ENCODE measurements at regions not wholly inside any gene's neighbourhood (a gene's known extent, or its start where the extent isn't known, plus 50 kb on each side); places are given as distances from the start of the nearest gene placed in this dataset.

- no peak overlapping the region for H3K4me3 ChIP-seq (ENCODE audit: low read depth, low read length, poor library complexity, severe bottlenecking)
- CTCF ChIA-PET: no interaction called here
- DNase-seq (ENCODE audit: low spot score): no peak
- H3K4me1 ChIP-seq (ENCODE audit: insufficient read depth, low read length, poor library complexity, severe bottlenecking): no peaks in the 10 kb centered on the region
- TF ChIP-seq, protein P1, sequence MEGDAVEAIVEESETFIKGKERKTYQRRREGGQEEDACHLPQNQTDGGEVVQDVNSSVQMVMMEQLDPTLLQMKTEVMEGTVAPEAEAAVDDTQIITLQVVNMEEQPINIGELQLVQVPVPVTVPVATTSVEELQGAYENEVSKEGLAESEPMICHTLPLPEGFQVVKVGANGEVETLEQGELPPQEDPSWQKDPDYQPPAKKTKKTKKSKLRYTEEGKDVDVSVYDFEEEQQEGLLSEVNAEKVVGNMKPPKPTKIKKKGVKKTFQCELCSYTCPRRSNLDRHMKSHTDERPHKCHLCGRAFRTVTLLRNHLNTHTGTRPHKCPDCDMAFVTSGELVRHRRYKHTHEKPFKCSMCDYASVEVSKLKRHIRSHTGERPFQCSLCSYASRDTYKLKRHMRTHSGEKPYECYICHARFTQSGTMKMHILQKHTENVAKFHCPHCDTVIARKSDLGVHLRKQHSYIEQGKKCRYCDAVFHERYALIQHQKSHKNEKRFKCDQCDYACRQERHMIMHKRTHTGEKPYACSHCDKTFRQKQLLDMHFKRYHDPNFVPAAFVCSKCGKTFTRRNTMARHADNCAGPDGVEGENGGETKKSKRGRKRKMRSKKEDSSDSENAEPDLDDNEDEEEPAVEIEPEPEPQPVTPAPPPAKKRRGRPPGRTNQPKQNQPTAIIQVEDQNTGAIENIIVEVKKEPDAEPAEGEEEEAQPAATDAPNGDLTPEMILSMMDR (conservative IDR thresholded peaks at IDR 0.05; ENCODE audit: low read depth, low read length): no peak
- TF ChIP-seq EZH2 (IDR thresholded peaks at IDR 0.05; ENCODE audit: borderline replicate concordance, low read depth, low read length, poor library complexity, severe bottlenecking): no peak
- POLR2A ChIA-PET (ENCODE audit: low non-redundant PET): no interaction called here
- no peak overlapping the region for H3K27ac ChIP-seq (ENCODE audit: low read depth, low read length, poor library complexity, severe bottlenecking)
- no TSS peak for BruUV-seq (replicated peaks)
- H3K9me3 ChIP-seq (ENCODE audit: low read depth, low read length, poor library complexity, severe bottlenecking): no peaks in the 10 kb centered on the region
- H3K36me3 ChIP-seq (ENCODE audit: insufficient read depth, low read length, poor library complexity, severe bottlenecking): no peaks in the 10 kb centered on the region
- H3K27me3 ChIP-seq (replicated peaks; ENCODE audit: insufficient read depth, low read depth, low read length, poor library complexity): no peaks in the 10 kb centered on the region
- intact Hi-C loops (cut with micrococcal nuclease; ENCODE audit: unreplicated experiment): no loop called here
Measured at GRCh38 chr3:162094301-162094700, 597.7 kb downstream of the OTOL1 start.

- DNase-seq (ENCODE audit: low spot score): no peak
- Histone ChIP-seq H3K36me3 (ENCODE audit: insufficient read depth, low read length, poor library complexity, severe bottlenecking) (no peaks in the 10 kb centered on the region), H3K27ac (ENCODE audit: low read depth, low read length, poor library complexity, severe bottlenecking) (no peak overlapping the region), H3K27me3 (replicated peaks; ENCODE audit: insufficient read depth, low read depth, low read length, poor library complexity) (no peaks in the 10 kb centered on the region), H3K9me3 (ENCODE audit: low read depth, low read length, poor library complexity, severe bottlenecking) (no peaks in the 10 kb centered on the region), H3K4me3 (ENCODE audit: low read depth, low read length, poor library complexity, severe bottlenecking) (no peak overlapping the region), H3K4me1 (ENCODE audit: insufficient read depth, low read length, poor library complexity, severe bottlenecking) (no peaks in the 10 kb centered on the region)
- ChIA-PET POLR2A (ENCODE audit: low non-redundant PET) (no interaction called here), CTCF (no interaction called here)
- no TSS peak for BruUV-seq (replicated peaks)
- TF ChIP-seq EZH2 (IDR thresholded peaks at IDR 0.05; ENCODE audit: borderline replicate concordance, low read depth, low read length, poor library complexity, severe bottlenecking): no peak
- TF ChIP-seq, protein P1 (conservative IDR thresholded peaks at IDR 0.05; ENCODE audit: low read depth, low read length): no peak
- intact Hi-C loops (cut with micrococcal nuclease; ENCODE audit: unreplicated experiment): no loop called here
Measured at GRCh38 chr3:162096874-162097273, 600.3 kb downstream of the OTOL1 start.

GRCh38 chr3:162103808-162104207 is 607.2 kb downstream of the OTOL1 start:
- Histone ChIP-seq H3K27me3 (replicated peaks; ENCODE audit: insufficient read depth, low read depth, low read length, poor library complexity) (no peaks in the 10 kb centered on the region), H3K27ac (ENCODE audit: low read depth, low read length, poor library complexity, severe bottlenecking) (no peak overlapping the region), H3K4me3 (ENCODE audit: low read depth, low read length, poor library complexity, severe bottlenecking) (no peak overlapping the region), H3K36me3 (ENCODE audit: insufficient read depth, low read length, poor library complexity, severe bottlenecking) (no peaks in the 10 kb centered on the region), H3K4me1 (ENCODE audit: insufficient read depth, low read length, poor library complexity, severe bottlenecking) (no peaks in the 10 kb centered on the region), H3K9me3 (ENCODE audit: low read depth, low read length, poor library complexity, severe bottlenecking) (no peaks in the 10 kb centered on the region)
- ChIA-PET POLR2A (ENCODE audit: low non-redundant PET) (no interaction called here), CTCF (no interaction called here)
- no peak for TF ChIP-seq EZH2 (IDR thresholded peaks at IDR 0.05; ENCODE audit: borderline replicate concordance, low read depth, low read length, poor library complexity, severe bottlenecking)
- TF ChIP-seq, protein P1 (conservative IDR thresholded peaks at IDR 0.05; ENCODE audit: low read depth, low read length): no peak
- no peak for DNase-seq (ENCODE audit: low spot score)
- intact Hi-C loops (cut with micrococcal nuclease; ENCODE audit: unreplicated experiment): no loop called here
- no TSS peak for BruUV-seq (replicated peaks)

Data from A673 (cell line).